Activated T-helper 1 cell treated with anti-CD3 and anti-CD28 coated beads, Interleukin-12 subunit alpha, Interleukin-12 subunit beta, Interleukin-2, Interleukin-4 antibody, amounts not matched to agents 30 ng/mL and 10 ng/mL and 1 ng/mL, durations not matched to agents 14 hours and 24 hours and 36 hours (primary cell): ENCODE measurements at regions not wholly inside any gene's neighbourhood (a gene's known extent, or its start where the extent isn't known, plus 50 kb on each side); places are given as distances from the start of the nearest gene placed in this dataset.
"Not testable (repeated sequence)": the region's sequence is repeated elsewhere in the genome, so short reads cannot be mapped to it uniquely, and the experiment has no call there.

Source experiments
- DNase-seq: peaks from one replicate; pipeline ENCODE4 v3.0.0; 2021; ENCODE audit warnings: low spot score
- H3K27ac Mint-ChIP-seq: one replicate; pipeline ENCODE4 v1.8.0; 2021; ENCODE audit warnings: mild to moderate bottlenecking, mixed read lengths
- H3K27me3 Mint-ChIP-seq: one replicate; pipeline ENCODE4 v1.8.0; 2022; ENCODE audit warnings: mild to moderate bottlenecking, moderate library complexity, mixed read lengths; ENCODE audit not compliant: insufficient read depth
- H3K36me3 Mint-ChIP-seq: one replicate; pipeline ENCODE4 v1.8.0; 2021; ENCODE audit warnings: low read depth, mixed read lengths
- H3K4me1 Mint-ChIP-seq: one replicate; pipeline ENCODE4 v1.8.0; 2021; ENCODE audit warnings: low read depth, mixed read lengths
- H3K4me3 Mint-ChIP-seq: one replicate; pipeline ENCODE4 v1.8.0; 2021; ENCODE audit warnings: mild to moderate bottlenecking, moderate library complexity, mixed read lengths
- H3K9me3 Mint-ChIP-seq: one replicate; pipeline ENCODE4 v1.8.0; 2021; ENCODE audit warnings: mixed read lengths
- intact Hi-C: fragments of 100-400 bp; cut with micrococcal nuclease; formaldehyde crosslinking; loops from one replicate; pipeline ENCODE4 v1.15.1; 2024

GRCh38 chr1:99361406-99361805 lies 97.1 kb downstream of the PLPPR4 start:
- Mint-ChIP-seq H3K4me3 (no peak overlapping the region), H3K9me3 (no peaks in the 10 kb centered on the region), H3K27me3 (no peaks in the 10 kb centered on the region), H3K27ac (no peak overlapping the region), H3K36me3 (no peaks in the 10 kb centered on the region), H3K4me1 (no peaks in the 10 kb centered on the region)
- intact Hi-C loops: no loop called here
- no peak for DNase-seq

DNA sequence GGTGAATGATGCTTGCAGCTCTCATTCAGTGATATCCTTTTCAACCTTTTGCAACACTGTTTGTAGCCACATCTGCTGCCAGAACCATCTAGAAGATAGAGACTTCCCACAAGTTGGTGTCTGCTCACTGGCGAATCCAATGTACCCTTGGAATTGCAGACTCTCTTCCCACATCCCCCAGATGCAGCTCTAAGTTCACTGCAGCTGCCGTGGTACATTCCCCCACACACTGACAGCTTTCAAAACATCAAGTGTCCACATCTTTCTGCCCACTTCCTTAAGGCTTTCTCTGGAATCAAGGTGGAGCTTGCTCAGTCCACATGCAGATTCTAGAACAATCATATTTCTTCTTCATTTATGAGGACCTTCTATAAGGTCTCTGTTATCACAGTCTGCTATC lies 99.2 kb downstream of the PLPPR4 start:
- DNase-seq: no peak
- H3K4me1 Mint-ChIP-seq: no peaks in the 10 kb centered on the region
- no peaks in the 10 kb centered on the region for H3K27me3 Mint-ChIP-seq
- no peaks in the 10 kb centered on the region for H3K9me3 Mint-ChIP-seq
- no peaks in the 10 kb centered on the region for H3K36me3 Mint-ChIP-seq
- intact Hi-C loops: no loop called here
- no peak overlapping the region for H3K4me3 Mint-ChIP-seq
- no peak overlapping the region for H3K27ac Mint-ChIP-seq

DNA sequence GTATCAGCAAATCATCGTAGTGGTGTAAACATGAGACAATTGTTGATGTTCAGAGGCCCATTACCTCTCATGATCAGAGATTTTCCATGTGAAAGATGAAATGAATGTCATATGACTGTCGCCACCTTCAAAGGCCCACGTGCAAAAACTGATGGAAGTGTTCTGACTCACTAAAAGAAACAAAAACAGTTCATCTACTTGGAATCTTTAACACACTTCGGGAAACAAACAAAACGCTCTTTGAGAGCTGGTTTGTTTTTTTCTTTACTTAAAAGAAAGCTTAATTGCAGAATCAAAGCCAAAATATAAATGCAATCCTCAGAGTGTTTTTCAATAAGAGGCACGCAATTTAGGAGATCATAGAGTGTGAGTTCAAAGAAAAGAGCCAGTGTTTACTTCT lies 100.8 kb downstream of the PLPPR4 start:
- no peaks in the 10 kb centered on the region for H3K27me3 Mint-ChIP-seq
- H3K27ac Mint-ChIP-seq: no peak overlapping the region
- H3K9me3 Mint-ChIP-seq: no peaks in the 10 kb centered on the region
- H3K4me3 Mint-ChIP-seq: no peak overlapping the region
- intact Hi-C loops: no loop called here
- H3K36me3 Mint-ChIP-seq: no peaks in the 10 kb centered on the region
- H3K4me1 Mint-ChIP-seq: no peaks in the 10 kb centered on the region
- no peak for DNase-seq

DNA sequence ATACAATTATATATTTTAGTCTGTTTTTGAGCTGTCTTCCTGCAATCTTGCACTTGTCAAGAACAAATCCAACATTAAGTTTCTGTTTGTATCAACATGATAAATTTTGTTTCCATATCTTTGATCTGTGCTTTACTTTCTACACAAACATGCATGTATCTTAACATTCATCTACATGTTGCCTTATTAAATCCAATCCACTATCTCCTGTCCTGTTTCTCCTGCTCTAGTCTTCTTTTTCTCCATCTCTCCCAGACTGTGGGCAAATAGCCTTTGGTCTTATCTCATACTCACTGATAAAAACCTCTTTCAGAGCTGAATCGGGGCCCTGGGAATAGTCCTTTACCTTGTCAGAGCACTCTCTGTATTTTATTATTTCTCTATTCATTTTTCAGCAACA lies 101.3 kb downstream of the PLPPR4 start:
- Mint-ChIP-seq H3K36me3 (no peaks in the 10 kb centered on the region), H3K4me3 (no peak overlapping the region), H3K4me1 (no peaks in the 10 kb centered on the region), H3K27ac (no peak overlapping the region), H3K27me3 (no peaks in the 10 kb centered on the region), H3K9me3 (no peaks in the 10 kb centered on the region)
- no peak for DNase-seq
- intact Hi-C loops: no loop called here

DNA sequence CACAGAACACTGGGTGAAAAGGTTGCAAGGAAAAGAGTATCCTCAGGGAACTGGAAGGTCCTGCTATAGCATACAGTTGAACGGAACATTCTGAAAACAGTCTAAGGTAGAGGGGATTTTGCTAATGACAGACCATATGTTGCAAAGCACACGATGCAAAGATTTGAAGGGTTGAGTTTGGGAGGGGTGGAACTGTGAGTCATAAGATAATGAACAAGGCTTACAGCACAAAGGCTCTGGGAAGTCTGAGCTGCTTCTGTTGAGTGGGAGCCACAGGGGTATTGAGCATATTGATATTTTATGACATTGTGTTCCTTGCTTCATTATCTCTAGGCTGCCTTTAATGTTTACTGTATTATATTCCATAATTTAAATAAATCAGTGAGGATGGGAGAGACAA lies 104.9 kb downstream of the PLPPR4 start:
- intact Hi-C loops: no loop called here
- no peaks in the 10 kb centered on the region for H3K36me3 Mint-ChIP-seq
- H3K27me3 Mint-ChIP-seq: no peaks in the 10 kb centered on the region
- peaks cover 3% of the 10 kb centered on the region for H3K4me1 Mint-ChIP-seq
- no peak for DNase-seq
- H3K9me3 Mint-ChIP-seq: no peaks in the 10 kb centered on the region
- H3K4me3 Mint-ChIP-seq: no peak overlapping the region
- no peak overlapping the region for H3K27ac Mint-ChIP-seq

GRCh38 chr1:99370476-99370875 lies 106.2 kb downstream of the PLPPR4 start:
- Mint-ChIP-seq H3K9me3 (no peaks in the 10 kb centered on the region), H3K36me3 (no peaks in the 10 kb centered on the region), H3K4me3 (no peak overlapping the region), H3K27me3 (no peaks in the 10 kb centered on the region), H3K27ac (no peak overlapping the region), H3K4me1 (peaks cover 4% of the 10 kb centered on the region)
- intact Hi-C loops: no loop called here
- DNase-seq: no peak

- intact Hi-C loops: no loop called here
- Mint-ChIP-seq H3K27ac (no peak overlapping the region), H3K4me1 (peaks cover 4% of the 10 kb centered on the region), H3K36me3 (no peaks in the 10 kb centered on the region), H3K4me3 (no peak overlapping the region), H3K9me3 (no peaks in the 10 kb centered on the region), H3K27me3 (no peaks in the 10 kb centered on the region)
- DNase-seq: no peak
Measured at GRCh38 chr1:99371413-99371812, 107.1 kb downstream of the PLPPR4 start.

DNA sequence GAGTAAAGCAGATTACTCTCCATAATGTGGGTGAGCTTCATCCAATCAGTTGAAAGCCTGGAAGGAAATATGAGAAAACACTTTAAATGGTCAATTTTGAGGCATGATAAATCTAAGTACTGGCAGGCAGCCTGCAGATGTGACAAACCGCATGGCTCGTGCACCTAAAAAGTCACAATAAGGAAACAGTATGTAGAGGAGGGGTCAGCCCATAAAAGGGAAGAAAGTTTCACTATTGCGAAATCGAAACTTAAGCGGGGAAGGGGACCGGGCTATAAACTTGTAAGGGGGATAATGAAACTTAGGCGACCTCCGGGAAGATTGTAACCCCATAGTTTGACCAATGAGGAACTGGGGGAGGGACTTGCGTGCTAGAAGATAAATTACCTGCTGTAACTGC lies 109.8 kb downstream of the PLPPR4 start:
- Mint-ChIP-seq H3K4me1 (peaks cover 4% of the 10 kb centered on the region), H3K27me3 (no peaks in the 10 kb centered on the region), H3K27ac (no peak overlapping the region), H3K4me3 (no peak overlapping the region), H3K36me3 (no peaks in the 10 kb centered on the region), H3K9me3 (no peaks in the 10 kb centered on the region)
- intact Hi-C loops: no loop called here
- no peak for DNase-seq

DNA sequence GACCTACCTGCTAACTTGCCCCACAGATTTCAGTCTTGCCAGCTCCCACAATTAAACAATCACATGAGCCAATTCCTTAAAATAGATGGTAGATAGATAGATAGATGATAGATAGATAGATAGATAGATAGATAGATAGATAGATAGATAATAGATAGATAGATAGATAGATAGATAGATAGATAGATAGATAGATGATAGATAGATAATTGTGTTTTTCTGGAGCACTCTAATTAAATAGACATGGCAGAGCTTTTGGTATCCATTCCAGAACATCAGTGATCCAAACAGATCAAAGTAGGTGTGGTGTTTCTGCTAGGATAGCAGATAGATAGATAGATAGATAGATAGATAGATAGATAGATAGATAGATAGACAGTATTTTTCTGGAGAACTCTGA lies 110.4 kb downstream of the PLPPR4 start:
- H3K4me1 Mint-ChIP-seq, intact Hi-C loops, H3K9me3 Mint-ChIP-seq, DNase-seq, H3K27me3 Mint-ChIP-seq, H3K36me3 Mint-ChIP-seq, H3K4me3 Mint-ChIP-seq, H3K27ac Mint-ChIP-seq: not testable (repeated sequence)

DNA sequence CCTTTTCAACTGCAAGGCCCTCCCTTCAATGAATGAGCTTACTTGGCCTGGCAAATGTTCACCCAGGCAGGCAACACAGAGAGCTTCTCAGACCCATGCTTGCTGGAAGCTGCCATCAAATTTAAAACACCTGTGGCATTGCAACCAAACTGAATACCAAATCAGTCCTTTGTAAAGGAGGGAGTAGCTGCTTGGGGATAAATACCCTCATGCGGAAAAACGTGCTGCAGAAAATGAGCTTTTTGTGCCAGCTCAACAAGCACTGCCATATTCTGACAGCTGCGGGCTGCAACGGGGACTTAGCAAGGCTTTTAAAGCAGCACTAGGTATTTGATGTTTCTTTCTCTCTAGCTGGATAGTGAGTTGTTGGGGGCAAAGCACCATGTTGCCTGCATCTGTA lies 119.7 kb downstream of the PLPPR4 start:
- intact Hi-C loops: no loop called here
- Mint-ChIP-seq H3K9me3 (no peaks in the 10 kb centered on the region), H3K27me3 (no peaks in the 10 kb centered on the region), H3K4me1 (no peaks in the 10 kb centered on the region), H3K27ac (no peak overlapping the region), H3K36me3 (no peaks in the 10 kb centered on the region), H3K4me3 (no peak overlapping the region)
- no peak for DNase-seq

DNA sequence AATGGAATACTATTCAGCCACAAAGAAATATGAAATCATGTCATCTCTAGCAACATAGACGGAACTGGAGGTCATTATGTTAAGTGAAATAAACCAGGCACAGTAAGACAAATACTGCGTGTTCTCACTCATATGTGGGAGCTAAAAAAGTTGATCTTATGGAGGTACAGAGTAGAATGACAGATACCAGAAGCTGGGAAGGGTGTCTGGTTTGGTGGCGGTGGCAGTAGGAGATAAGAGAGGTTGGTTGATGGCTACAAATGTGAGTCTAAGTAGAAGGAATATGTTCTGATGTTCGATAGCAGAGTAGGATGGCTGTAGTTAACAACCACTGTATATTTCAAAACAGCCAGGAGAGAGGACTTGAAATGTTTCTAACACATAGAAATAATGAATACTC lies 121.6 kb downstream of the PLPPR4 start:
- Mint-ChIP-seq H3K4me3 (no peak overlapping the region), H3K27ac (no peak overlapping the region), H3K4me1 (no peaks in the 10 kb centered on the region), H3K36me3 (no peaks in the 10 kb centered on the region), H3K27me3 (no peaks in the 10 kb centered on the region), H3K9me3 (no peaks in the 10 kb centered on the region)
- no peak for DNase-seq
- intact Hi-C loops: no loop called here

DNA sequence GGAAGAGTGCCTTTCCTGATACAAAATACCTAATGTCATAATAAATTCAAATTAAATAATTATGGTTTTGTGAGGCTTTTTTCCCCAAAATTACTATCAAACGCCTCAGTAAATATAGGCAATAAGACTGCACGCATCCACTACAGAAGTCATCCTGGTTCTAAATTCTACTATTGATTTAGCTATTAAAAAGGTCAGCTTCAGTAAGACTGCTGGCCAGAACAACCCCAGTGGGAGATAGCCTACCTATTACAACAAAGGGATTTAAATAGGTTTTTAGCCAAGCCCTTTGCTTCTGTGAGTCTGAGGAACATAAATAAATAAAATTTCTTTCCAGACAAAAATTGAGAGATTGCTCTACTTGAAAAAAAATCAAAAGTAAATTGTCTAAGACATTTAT lies 132.1 kb downstream of the PLPPR4 start:
- Mint-ChIP-seq H3K36me3 (no peaks in the 10 kb centered on the region), H3K9me3 (no peaks in the 10 kb centered on the region)
- intact Hi-C loops: no loop called here

DNA sequence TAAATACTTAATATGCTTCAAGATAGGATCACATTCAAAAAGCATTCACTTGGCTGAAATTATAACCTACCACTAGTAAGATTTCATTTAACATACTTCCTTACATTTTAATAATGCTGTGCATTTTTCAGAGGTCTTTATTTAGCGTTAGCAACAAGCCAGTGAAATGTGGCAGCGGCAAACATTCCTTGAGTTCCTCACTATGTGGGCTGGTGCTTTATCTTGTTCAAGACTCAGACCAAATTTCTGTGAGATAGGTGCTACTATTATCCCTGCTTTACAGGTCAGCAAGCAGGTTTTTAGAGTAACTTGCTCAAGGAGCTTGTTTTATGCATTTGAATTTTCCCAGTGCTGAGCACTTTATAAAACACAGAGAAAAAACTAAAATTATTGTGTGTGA lies 132.7 kb downstream of the PLPPR4 start:
- DNase-seq: no peak
- Mint-ChIP-seq H3K9me3 (no peaks in the 10 kb centered on the region), H3K27ac (no peak overlapping the region), H3K4me1 (no peaks in the 10 kb centered on the region), H3K4me3 (no peak overlapping the region), H3K36me3 (no peaks in the 10 kb centered on the region), H3K27me3 (peaks cover 1% of the 10 kb centered on the region)
- intact Hi-C loops: no loop called here

More for the DNA sequence above, 132.1 kb downstream of the PLPPR4 start:
- no peak overlapping the region for H3K4me3 Mint-ChIP-seq
- no peak for DNase-seq
- no peak overlapping the region for H3K27ac Mint-ChIP-seq
- peaks cover 1% of the 10 kb centered on the region for H3K27me3 Mint-ChIP-seq
- H3K4me1 Mint-ChIP-seq: no peaks in the 10 kb centered on the region

DNA sequence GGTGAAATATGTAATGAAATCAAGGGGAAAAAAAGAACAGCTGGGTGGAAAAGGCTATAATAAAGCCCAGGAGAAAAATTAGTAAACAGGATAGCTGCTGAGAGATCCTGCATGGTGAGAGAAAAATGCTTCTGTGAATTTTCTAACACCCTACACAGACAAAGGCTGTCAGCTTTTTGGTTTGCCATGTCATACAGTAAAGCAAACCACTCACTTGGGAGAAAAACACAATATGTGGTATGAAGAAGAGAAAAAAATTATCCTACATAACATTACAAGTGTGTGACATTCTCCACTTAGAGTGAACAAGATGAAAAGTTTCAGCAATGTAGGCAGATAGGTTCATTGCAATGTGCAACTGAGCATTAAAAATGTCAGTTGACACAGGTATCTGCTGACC lies 133.6 kb downstream of the PLPPR4 start:
- H3K4me1 Mint-ChIP-seq: no peaks in the 10 kb centered on the region
- no peaks in the 10 kb centered on the region for H3K36me3 Mint-ChIP-seq
- DNase-seq: no peak
- intact Hi-C loops: no loop called here
- no peaks in the 10 kb centered on the region for H3K9me3 Mint-ChIP-seq
- H3K27me3 Mint-ChIP-seq: peaks cover 1% of the 10 kb centered on the region
- no peak overlapping the region for H3K27ac Mint-ChIP-seq
- no peak overlapping the region for H3K4me3 Mint-ChIP-seq
